B cell (primary cell): ENCODE measurements at regions not wholly inside any gene's neighbourhood (a gene's known extent, or its start where the extent isn't known, plus 50 kb on each side); places are given as distances from the start of the nearest gene placed in this dataset.

ENCODE experiments used
- ATAC-seq: fragments of 200-7000 bp; cut with Tn5 transposase; one replicate; pipeline ENCODE4 v1.10.0; 2021; ENCODE audit warnings: low read depth, mild to moderate bottlenecking, moderate number of reproducible peaks, moderate library complexity
- CTCF ChIA-PET: fragments of 350-600 bp; sonication (Branson Sonifier 250); formaldehyde crosslinking; loops from one replicate; lab custom pipeline; 2021; ENCODE audit warnings: antibody characterized with exemption, inconsistent platforms; lab: Charles Lee
- POLR2A ChIA-PET: fragments of 350-600 bp; sonication (Branson Sonifier 250); formaldehyde crosslinking; loops from one replicate; lab custom pipeline; 2021; ENCODE audit warnings: antibody characterized with exemption; lab: Charles Lee
- DNase-seq: peaks from one replicate; pipeline ENCODE4 v3.0.0; 2013
- H2AFZ ChIP-seq: 2 replicates; pipeline ENCODE4 v1.6.1; 2012; ENCODE audit warnings: mild to moderate bottlenecking, low read depth, low read length; ENCODE audit not compliant: insufficient read depth, poor library complexity, severe bottlenecking
- H3K27ac ChIP-seq, 2 donors: 1 replicate in 1 of 2; 2 replicates in 1 of 2; pipeline ENCODE4 v1.5.1; 2012 to 2013; ENCODE audit warnings: low read length in 2 of 2, mild to moderate bottlenecking in 2 of 2, moderate library complexity in 1 of 2
- H3K27me3 ChIP-seq, 4 experiments: fragments of 200-600 bp in 1 of 4; sonication (generic) in 1 of 4; replicated peaks in 1 of 4; 1 replicate in 2 of 4; 2 replicates in 2 of 4; pipeline versions ENCODE4 v1.6.1 to v1.7.0; 2013 to 2016; ENCODE audit warnings: low read length in 3 of 4, mild to moderate bottlenecking in 2 of 4, mixed read lengths in 1 of 4, moderate library complexity in 1 of 4; ENCODE audit not compliant: insufficient read depth in 4 of 4, control insufficient read depth in 3 of 4; ENCODE audit errors: control extremely low read depth in 1 of 4
- H3K36me3 ChIP-seq, 2 experiments: replicated peaks in 1 of 2; 1 replicate in 1 of 2; 2 replicates in 1 of 2; pipeline versions ENCODE4 v1.6.1 to v1.7.1; 2013; ENCODE audit warnings: low read length in 1 of 2; ENCODE audit not compliant: insufficient read depth in 2 of 2, control insufficient read depth in 1 of 2; ENCODE audit errors: control extremely low read depth in 1 of 2, extremely low read depth in 1 of 2
- H3K4me1 ChIP-seq, 2 donors: fragments of 200-600 bp in 1 of 2; sonication (generic) in 1 of 2; 1 replicate in 1 of 2; 2 replicates in 1 of 2; pipeline versions ENCODE4 v1.5.1 to v1.6.1; 2013 to 2017; ENCODE audit warnings: low read length in 2 of 2; ENCODE audit not compliant: control insufficient read depth in 2 of 2, insufficient read depth in 2 of 2
- H3K4me2 ChIP-seq: replicated peaks from 2 replicates; pipeline ENCODE3; 2012; ENCODE audit warnings: mild to moderate bottlenecking, low read depth, low read length; ENCODE audit not compliant: poor library complexity, severe bottlenecking
- H3K4me3 ChIP-seq, 5 experiments: fragments of 200-600 bp in 1 of 5; sonication (generic) in 1 of 5; 1 replicate in 3 of 5; 2 replicates in 2 of 5; pipeline versions ENCODE4 v1.5.1 to v1.7.0; 2011 to 2016; ENCODE audit warnings: low read length in 4 of 5, mild to moderate bottlenecking in 4 of 5, low read depth in 2 of 5, control low read depth in 1 of 5, moderate library complexity in 1 of 5; ENCODE audit not compliant: insufficient read depth in 1 of 5; ENCODE audit errors: control extremely low read depth in 1 of 5, extremely low read depth in 1 of 5
- H3K79me2 ChIP-seq: fragments of 200-600 bp; sonication (generic); one replicate; pipeline ENCODE4 v1.6.0; 2016; ENCODE audit warnings: low read length; ENCODE audit not compliant: control insufficient read depth, insufficient read depth
- H3K9ac ChIP-seq: fragments of 200-600 bp; sonication (generic); 2 replicates; pipeline ENCODE4 v1.6.1; 2017; ENCODE audit warnings: mild to moderate bottlenecking, low read length, moderate library complexity
- H3K9me3 ChIP-seq, 3 donors: one replicate each; pipeline versions ENCODE4 v1.6.1 to v1.7.1; 2013; ENCODE audit warnings: low read length in 2 of 3; ENCODE audit not compliant: control insufficient read depth in 2 of 3, insufficient read depth in 1 of 3; ENCODE audit errors: control extremely low read depth in 1 of 3
- H4K20me1 ChIP-seq: 2 replicates; pipeline ENCODE4 v1.6.0; 2012; ENCODE audit warnings: mild to moderate bottlenecking, low read length; ENCODE audit not compliant: insufficient read depth, control insufficient read depth, poor library complexity, severe bottlenecking
- H3K27ac Mint-ChIP-seq: one replicate; pipeline ENCODE4 v1.8.0; 2021; ENCODE audit warnings: mixed read lengths
- H3K27me3 Mint-ChIP-seq: one replicate; pipeline ENCODE4 v1.8.0; 2021; ENCODE audit warnings: mixed read lengths
- H3K4me1 Mint-ChIP-seq: one replicate; pipeline ENCODE4 v1.8.0; 2021; ENCODE audit warnings: mixed read lengths
- H3K4me3 Mint-ChIP-seq: one replicate; pipeline ENCODE4 v1.8.0; 2021; ENCODE audit warnings: mixed read lengths
- H3K9me3 Mint-ChIP-seq: one replicate; pipeline ENCODE4 v1.8.0; 2022; ENCODE audit warnings: mixed read lengths; ENCODE audit not compliant: insufficient read depth
- EZH2 ChIP-seq: IDR thresholded peaks from 2 replicates; pipeline ENCODE4 v1.6.1; 2012; ENCODE audit warnings: borderline replicate concordance, low read depth, mild to moderate bottlenecking, moderate library complexity, low read length; ENCODE audit not compliant: insufficient read depth, poor library complexity, severe bottlenecking
- WGBS: methylation state at CpG from one replicate; pipeline ENCODE4 v1.1.5; 2013; ENCODE audit warnings: missing lambda C conversion rate; ENCODE audit not compliant: insufficient coverage; 5-methylcytosine and 5-hydroxymethylcytosine counted together
- intact Hi-C: fragments of 100-400 bp; cut with micrococcal nuclease; formaldehyde crosslinking; loops from one replicate; pipeline ENCODE4 v1.10.0; 2022
- TF ChIP-seq, protein P1 (sequence below): fragments of 200-600 bp; IDR thresholded peaks from one replicate; pipeline ENCODE4 v1.8.0; 2022; ENCODE audit warnings: antibody characterized with exemption, mild to moderate bottlenecking

DNA sequence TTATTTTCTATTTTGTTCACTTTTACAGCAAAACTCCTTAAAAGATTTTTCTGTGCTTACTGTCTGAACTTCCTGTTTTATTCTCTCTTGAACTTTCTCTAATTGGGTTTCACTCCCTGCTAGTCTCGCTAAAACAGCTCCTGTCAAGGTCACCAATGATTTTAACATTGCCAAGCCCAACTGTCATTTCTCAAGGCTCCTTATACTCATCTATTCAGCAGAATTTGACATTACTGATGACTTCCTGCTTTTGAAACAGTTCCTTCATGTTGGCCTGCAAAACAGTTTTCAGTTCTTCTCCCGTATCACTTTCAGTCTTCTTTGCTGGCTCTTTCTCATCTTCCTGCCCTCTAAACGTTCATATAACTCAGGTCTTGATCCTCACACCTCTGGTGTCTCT lies 268.5 kb upstream of the USP15 start:
- Histone ChIP-seq H3K27ac (no peak overlapping the region), H3K9ac (no peak overlapping the region), H3K4me2 (no peak overlapping the region), H3K36me3 (no peaks in the 10 kb centered on the region), H2AFZ (no peak overlapping the region), H3K4me1 (no peaks in the 10 kb centered on the region), H3K9me3 (no peaks in the 10 kb centered on the region), H4K20me1 (no peaks in the 10 kb centered on the region), H3K79me2 (no peaks in the 10 kb centered on the region), H3K27me3 (no peaks in the 10 kb centered on the region), H3K4me3 (no peak overlapping the region)
- intact Hi-C loops = no loop called here
- no peak for ATAC-seq
- POLR2A ChIA-PET = no interaction called here
- no peak for DNase-seq
- TF ChIP-seq, protein P1, sequence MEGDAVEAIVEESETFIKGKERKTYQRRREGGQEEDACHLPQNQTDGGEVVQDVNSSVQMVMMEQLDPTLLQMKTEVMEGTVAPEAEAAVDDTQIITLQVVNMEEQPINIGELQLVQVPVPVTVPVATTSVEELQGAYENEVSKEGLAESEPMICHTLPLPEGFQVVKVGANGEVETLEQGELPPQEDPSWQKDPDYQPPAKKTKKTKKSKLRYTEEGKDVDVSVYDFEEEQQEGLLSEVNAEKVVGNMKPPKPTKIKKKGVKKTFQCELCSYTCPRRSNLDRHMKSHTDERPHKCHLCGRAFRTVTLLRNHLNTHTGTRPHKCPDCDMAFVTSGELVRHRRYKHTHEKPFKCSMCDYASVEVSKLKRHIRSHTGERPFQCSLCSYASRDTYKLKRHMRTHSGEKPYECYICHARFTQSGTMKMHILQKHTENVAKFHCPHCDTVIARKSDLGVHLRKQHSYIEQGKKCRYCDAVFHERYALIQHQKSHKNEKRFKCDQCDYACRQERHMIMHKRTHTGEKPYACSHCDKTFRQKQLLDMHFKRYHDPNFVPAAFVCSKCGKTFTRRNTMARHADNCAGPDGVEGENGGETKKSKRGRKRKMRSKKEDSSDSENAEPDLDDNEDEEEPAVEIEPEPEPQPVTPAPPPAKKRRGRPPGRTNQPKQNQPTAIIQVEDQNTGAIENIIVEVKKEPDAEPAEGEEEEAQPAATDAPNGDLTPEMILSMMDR = no peak
- no peak for TF ChIP-seq EZH2
- CTCF ChIA-PET = no interaction called here
- H3K27ac Mint-ChIP-seq = no peak overlapping the region
- no peaks in the 10 kb centered on the region for H3K9me3 Mint-ChIP-seq
- H3K4me1 Mint-ChIP-seq = no peaks in the 10 kb centered on the region
- no peak overlapping the region for H3K4me3 Mint-ChIP-seq
- H3K27me3 Mint-ChIP-seq = no peaks in the 10 kb centered on the region
- WGBS = 15% methylated on average over 3 of the region's 3 CpGs

DNA sequence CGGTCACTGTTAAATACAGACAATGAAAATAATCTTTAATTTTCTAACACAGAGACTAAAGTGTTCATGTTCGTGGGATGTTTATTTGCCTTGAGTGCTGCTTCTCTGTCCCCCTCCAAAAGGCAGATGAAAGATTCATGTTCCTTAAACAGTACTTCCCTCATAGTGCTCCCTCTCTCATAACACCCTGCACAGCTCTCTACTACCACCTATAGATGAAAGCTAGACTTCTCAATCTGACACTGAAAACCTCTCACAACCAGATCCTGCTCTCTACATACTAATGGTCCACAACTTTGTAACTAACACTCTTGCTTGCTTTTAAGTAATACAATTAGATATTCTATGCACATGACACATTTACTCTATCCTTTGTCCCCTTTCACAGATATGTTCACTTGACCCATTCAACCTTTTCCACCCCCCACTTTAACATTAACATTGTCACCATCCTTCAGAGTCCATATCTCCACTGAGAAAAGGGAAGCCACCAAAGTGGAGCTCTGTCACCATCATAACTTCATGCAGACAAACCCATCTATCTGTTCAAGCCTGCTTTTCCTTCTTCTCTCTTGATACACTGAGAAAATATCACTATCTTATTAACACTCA lies 266.4 kb upstream of the USP15 start:
- H3K36me3 ChIP-seq = no peaks in the 10 kb centered on the region
- TF ChIP-seq, protein P1 = no peak
- Mint-ChIP-seq H3K4me3 (no peak overlapping the region), H3K4me1 (no peaks in the 10 kb centered on the region), H3K27me3 (no peaks in the 10 kb centered on the region), H3K27ac (no peak overlapping the region), H3K9me3 (no peaks in the 10 kb centered on the region)
- no peak for ATAC-seq
- no peaks in the 10 kb centered on the region for H3K4me1 ChIP-seq
- no peak overlapping the region for H3K9ac ChIP-seq
- H3K79me2 ChIP-seq = no peaks in the 10 kb centered on the region
- ChIA-PET POLR2A (no interaction called here), CTCF (interaction anchor here (1.3 kb wide), 1 partner anchor 23 kb away, joined by 3 read pairs; no protein-coding TSS in a partner anchor)
- intact Hi-C loops = no loop called here
- H3K9me3 ChIP-seq = no peaks in the 10 kb centered on the region
- no peak overlapping the region for H3K4me2 ChIP-seq
- no peak for DNase-seq
- H2AFZ ChIP-seq = no peak overlapping the region
- no peak overlapping the region for H3K4me3 ChIP-seq
- H4K20me1 ChIP-seq = no peaks in the 10 kb centered on the region
- WGBS = no CpG with 5 or more reads among the region's 2 CpGs
- no peak overlapping the region for H3K27ac ChIP-seq
- H3K27me3 ChIP-seq = no peaks in the 10 kb centered on the region
